Caco-2 (cell line): ENCODE measurements at regions not wholly inside any gene's neighbourhood (a gene's known extent, or its start where the extent isn't known, plus 50 kb on each side); places are given as distances from the start of the nearest gene placed in this dataset.

Experiments
- BruUV-seq: library from RNA; stranded (reverse); fragments of 400-500 nt; replicated peaks from 2 replicates; lab custom pipeline; 2021; lab: Mats Ljungman, UMichigan
- CTCF ChIA-PET: fragments of 300-600 bp; sonication (Branson Sonifier 250); formaldehyde crosslinking; loops from one replicate; lab custom pipeline; 2022; ENCODE audit warnings: antibody characterized with exemption; lab: Charles Lee
- POLR2A ChIA-PET: fragments of 300-600 bp; sonication (Branson Sonifier 250); formaldehyde crosslinking; loops from one replicate; lab custom pipeline; 2022; ENCODE audit warnings: antibody characterized with exemption; lab: Charles Lee
- DNase-seq, 2 experiments: peaks; one replicate each; pipeline versions ENCODE4 v3.0.0 to v3.0.0-alpha.2; 2020 to 2022
- H3K27me3 ChIP-seq: replicated peaks from 2 replicates; pipeline ENCODE4 v1.6.0; 2011; ENCODE audit warnings: low read length; ENCODE audit not compliant: control insufficient read depth, insufficient read depth
- H3K36me3 ChIP-seq: 2 replicates; pipeline ENCODE4 v1.5.1; 2011; ENCODE audit warnings: low read length; ENCODE audit not compliant: control insufficient read depth, insufficient read depth
- H3K4me1 ChIP-seq: fragments of 250-450 bp; sonication (Bioruptor Pico); 2 replicates; pipeline ENCODE4 v1.5.1; 2020; ENCODE audit warnings: mild to moderate bottlenecking
- H3K4me3 ChIP-seq: 2 replicates; pipeline ENCODE4 v1.5.1; 2011; ENCODE audit warnings: low read depth, mild to moderate bottlenecking, control low read depth, low read length
- H3K9me3 ChIP-seq: fragments of 250-450 bp; sonication (Bioruptor Pico); 2 replicates; pipeline ENCODE4 v1.5.1; 2020; ENCODE audit warnings: mild to moderate bottlenecking, moderate library complexity
- H3K27ac Mint-ChIP-seq: one replicate; pipeline ENCODE4 v1.8.0; 2022; ENCODE audit warnings: mixed read lengths; ENCODE audit not compliant: unreplicated experiment
- H3K27me3 Mint-ChIP-seq: one replicate; pipeline ENCODE4 v1.8.0; 2022; ENCODE audit warnings: mixed read lengths; ENCODE audit not compliant: insufficient read depth, unreplicated experiment
- H3K36me3 Mint-ChIP-seq: one replicate; pipeline ENCODE4 v1.8.0; 2022; ENCODE audit warnings: mild to moderate bottlenecking, mixed read lengths; ENCODE audit not compliant: insufficient read depth, unreplicated experiment
- H3K4me1 Mint-ChIP-seq: one replicate; pipeline ENCODE4 v1.8.0; 2022; ENCODE audit warnings: low read depth, mixed read lengths; ENCODE audit not compliant: unreplicated experiment
- H3K4me3 Mint-ChIP-seq: one replicate; pipeline ENCODE4 v1.8.0; 2022; ENCODE audit warnings: mild to moderate bottlenecking, moderate library complexity, mixed read lengths; ENCODE audit not compliant: unreplicated experiment
- H3K9me3 Mint-ChIP-seq: one replicate; pipeline ENCODE4 v1.8.0; 2022; ENCODE audit warnings: mixed read lengths; ENCODE audit not compliant: unreplicated experiment
- intact Hi-C: fragments of 100-400 bp; cut with micrococcal nuclease; formaldehyde crosslinking; loops from one replicate; pipeline ENCODE4 v1.10.0; 2022; ENCODE audit not compliant: unreplicated experiment
- TF ChIP-seq, protein P1 (sequence below), 2 experiments: fragments of 200-600 bp in 1 of 2; IDR thresholded peaks; 1 replicate in 1 of 2; 2 replicates in 1 of 2; pipeline versions ENCODE4 v1.5.1 to v1.8.0; 2011 to 2022; ENCODE audit warnings: antibody characterized with exemption in 1 of 2, control low read depth in 1 of 2, inconsistent platforms in 1 of 2, low read depth in 1 of 2, low read length in 1 of 2, mild to moderate bottlenecking in 1 of 2, moderate library complexity in 1 of 2; ENCODE audit not compliant: insufficient read depth in 1 of 2, severe bottlenecking in 1 of 2, unreplicated experiment in 1 of 2

DNA sequence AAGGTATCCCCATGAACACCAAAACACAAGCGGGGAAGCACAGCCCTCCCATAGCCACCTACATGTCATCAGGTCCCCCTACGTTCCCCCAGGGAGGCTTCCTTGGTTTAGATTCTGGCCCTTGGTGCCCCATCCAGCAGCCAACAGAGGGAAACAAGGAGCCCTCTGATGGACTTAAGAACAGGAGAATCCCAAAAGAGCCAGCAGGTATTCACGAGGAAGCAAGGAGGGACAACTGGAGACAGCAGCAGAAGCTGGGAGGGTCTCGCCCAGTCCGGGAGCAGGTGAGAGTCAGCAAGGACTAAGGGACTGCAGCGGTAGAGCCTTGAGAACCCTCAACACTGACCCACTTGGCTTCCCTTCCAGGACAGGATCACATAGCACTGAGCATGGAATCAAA lies 58.4 kb upstream of the TOP1 start:
- peaks cover 9% of the 10 kb centered on the region for H3K4me1 Mint-ChIP-seq
- H3K9me3 ChIP-seq = no peaks in the 10 kb centered on the region
- no TSS peak for BruUV-seq
- ChIA-PET POLR2A (no interaction called here), CTCF (no interaction called here)
- no peaks in the 10 kb centered on the region for H3K36me3 Mint-ChIP-seq
- no peaks in the 10 kb centered on the region for H3K27me3 Mint-ChIP-seq
- H3K27ac Mint-ChIP-seq = no peak overlapping the region
- no peaks in the 10 kb centered on the region for H3K36me3 ChIP-seq
- intact Hi-C loops = no loop called here
- TF ChIP-seq, protein P1, sequence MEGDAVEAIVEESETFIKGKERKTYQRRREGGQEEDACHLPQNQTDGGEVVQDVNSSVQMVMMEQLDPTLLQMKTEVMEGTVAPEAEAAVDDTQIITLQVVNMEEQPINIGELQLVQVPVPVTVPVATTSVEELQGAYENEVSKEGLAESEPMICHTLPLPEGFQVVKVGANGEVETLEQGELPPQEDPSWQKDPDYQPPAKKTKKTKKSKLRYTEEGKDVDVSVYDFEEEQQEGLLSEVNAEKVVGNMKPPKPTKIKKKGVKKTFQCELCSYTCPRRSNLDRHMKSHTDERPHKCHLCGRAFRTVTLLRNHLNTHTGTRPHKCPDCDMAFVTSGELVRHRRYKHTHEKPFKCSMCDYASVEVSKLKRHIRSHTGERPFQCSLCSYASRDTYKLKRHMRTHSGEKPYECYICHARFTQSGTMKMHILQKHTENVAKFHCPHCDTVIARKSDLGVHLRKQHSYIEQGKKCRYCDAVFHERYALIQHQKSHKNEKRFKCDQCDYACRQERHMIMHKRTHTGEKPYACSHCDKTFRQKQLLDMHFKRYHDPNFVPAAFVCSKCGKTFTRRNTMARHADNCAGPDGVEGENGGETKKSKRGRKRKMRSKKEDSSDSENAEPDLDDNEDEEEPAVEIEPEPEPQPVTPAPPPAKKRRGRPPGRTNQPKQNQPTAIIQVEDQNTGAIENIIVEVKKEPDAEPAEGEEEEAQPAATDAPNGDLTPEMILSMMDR (IDR thresholded peaks at IDR 0.05; ENCODE audit: insufficient read depth in 1 of 2, low read depth in 1 of 2, low read length in 1 of 2, severe bottlenecking in 1 of 2, unreplicated experiment in 1 of 2) = no peak
- H3K9me3 Mint-ChIP-seq = no peaks in the 10 kb centered on the region
- no peak for DNase-seq
- H3K4me1 ChIP-seq = peaks cover 4% of the 10 kb centered on the region; the same call in 1 of the 2 replicates
- no peak overlapping the region for H3K4me3 ChIP-seq
- H3K27me3 ChIP-seq = no peaks in the 10 kb centered on the region
- H3K4me3 Mint-ChIP-seq = no peak overlapping the region

DNA sequence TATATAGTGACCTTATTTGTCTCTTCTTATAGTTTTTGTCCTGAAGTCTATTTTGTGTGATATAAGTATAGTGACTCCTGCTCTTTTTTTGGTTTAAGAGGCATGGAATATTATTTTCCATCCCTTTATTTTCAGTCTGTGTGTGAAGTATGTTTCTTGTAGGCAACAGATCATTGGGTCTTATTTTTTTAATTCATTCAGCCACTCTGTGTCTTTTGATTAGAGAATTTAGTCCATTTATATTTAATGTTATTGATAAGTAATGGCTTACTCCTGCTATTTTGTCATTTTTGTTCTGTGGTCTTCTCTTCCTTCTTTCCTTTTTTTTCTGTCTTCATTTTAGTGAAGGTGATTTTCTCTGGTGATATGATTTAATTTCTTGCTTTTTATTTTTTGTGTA lies 51.4 kb upstream of the TOP1 start:
- BruUV-seq = no TSS peak
- no peaks in the 10 kb centered on the region for H3K4me1 ChIP-seq
- H3K27me3 Mint-ChIP-seq = peaks cover 3% of the 10 kb centered on the region
- no peak overlapping the region for H3K4me3 Mint-ChIP-seq
- H3K4me1 Mint-ChIP-seq = peaks cover 6% of the 10 kb centered on the region
- no peaks in the 10 kb centered on the region for H3K36me3 Mint-ChIP-seq
- no peak overlapping the region for H3K27ac Mint-ChIP-seq
- peaks cover 24% of the 10 kb centered on the region for H3K9me3 ChIP-seq
- H3K36me3 ChIP-seq = no peaks in the 10 kb centered on the region
- POLR2A ChIA-PET = no interaction called here
- CTCF ChIA-PET = no interaction called here
- no peaks in the 10 kb centered on the region for H3K27me3 ChIP-seq
- intact Hi-C loops = no loop called here
- no peak for DNase-seq
- H3K9me3 Mint-ChIP-seq = peaks cover 32% of the 10 kb centered on the region
- no peak overlapping the region for H3K4me3 ChIP-seq
- TF ChIP-seq, protein P1 (IDR thresholded peaks at IDR 0.05; ENCODE audit: insufficient read depth in 1 of 2, low read depth in 1 of 2, low read length in 1 of 2, severe bottlenecking in 1 of 2, unreplicated experiment in 1 of 2) = no peak

DNA sequence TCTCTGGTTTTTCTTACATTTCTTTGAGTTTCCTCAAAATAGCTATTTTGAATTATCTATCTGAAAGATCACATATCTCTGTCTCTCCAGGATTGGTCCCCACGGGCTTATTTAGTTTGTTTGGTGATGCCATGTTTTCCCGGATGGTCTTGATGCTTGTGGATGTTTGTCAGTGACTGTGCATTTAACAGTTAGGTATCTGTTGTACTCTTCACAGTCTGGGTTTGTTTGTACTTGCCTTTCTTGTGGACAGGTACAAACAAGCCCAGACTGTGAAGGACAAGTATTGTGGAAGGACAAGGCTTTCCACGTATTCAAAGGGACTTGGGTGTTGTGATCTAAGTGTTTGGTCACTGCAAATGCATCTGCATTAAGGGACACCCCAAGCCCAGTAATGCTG lies 49.9 kb upstream of the TOP1 start:
- ChIA-PET CTCF (interaction anchor here (1.4 kb wide), 1 partner anchor 12 kb away, joined by 6 read pairs; no protein-coding TSS in a partner anchor), POLR2A (interaction anchor here (0.7 kb wide), 1 partner anchor 329 kb away, joined by 3 read pairs; no protein-coding TSS in a partner anchor)
- peaks cover 32% of the 10 kb centered on the region for H3K9me3 Mint-ChIP-seq
- H3K4me3 Mint-ChIP-seq = no peak overlapping the region
- no peak overlapping the region for H3K27ac Mint-ChIP-seq
- Histone ChIP-seq H3K4me1 (no peaks in the 10 kb centered on the region), H3K36me3 (no peaks in the 10 kb centered on the region), H3K4me3 (no peak overlapping the region), H3K9me3 (peaks cover 24% of the 10 kb centered on the region), H3K27me3 (no peaks in the 10 kb centered on the region)
- no TSS peak for BruUV-seq
- H3K36me3 Mint-ChIP-seq = no peaks in the 10 kb centered on the region
- H3K27me3 Mint-ChIP-seq = peaks cover 3% of the 10 kb centered on the region
- intact Hi-C loops = no loop called here
- no peak for DNase-seq
- H3K4me1 Mint-ChIP-seq = peaks cover 6% of the 10 kb centered on the region
- TF ChIP-seq, protein P1 (IDR thresholded peaks at IDR 0.05; ENCODE audit: insufficient read depth in 1 of 2, low read depth in 1 of 2, low read length in 1 of 2, severe bottlenecking in 1 of 2, unreplicated experiment in 1 of 2) = no peak
